Thyroid gland (tissue), 4 donors: ENCODE measurements at regions not wholly inside any gene's neighbourhood (a gene's known extent, or its start where the extent isn't known, plus 50 kb on each side); places are given as distances from the start of the nearest gene placed in this dataset.

Source experiments
- CTCF ChIP-seq, 6 experiments: fragments of 200-600 bp in 3 of 6; fragments of 450-650 bp in 3 of 6; sonication (generic) in 3 of 6; IDR thresholded peaks; one replicate each; pipeline ENCODE4 v1.5.1; 2016 to 2019; ENCODE audit warnings: antibody characterized with exemption in 6 of 6, mild to moderate bottlenecking in 2 of 6, inconsistent platforms in 1 of 6, moderate library complexity in 1 of 6
- POLR2A ChIP-seq, 2 donors: fragments of 450-650 bp; IDR thresholded peaks; one replicate each; pipeline ENCODE4 v1.6.1; 2017; ENCODE audit warnings: antibody characterized with exemption in 2 of 2, mild to moderate bottlenecking in 2 of 2, moderate library complexity in 1 of 2

- TF ChIP-seq POLR2A (IDR thresholded peaks at IDR 0.05), result no peak
- no peak for TF ChIP-seq CTCF (IDR thresholded peaks at IDR 0.05)
Measured at GRCh38 chr7:34220506-34221185, 315.3 kb downstream of the BMPER start.
